OCI-LY1 (cell line): ENCODE measurements at regions not wholly inside any gene's neighbourhood (a gene's known extent, or its start where the extent isn't known, plus 50 kb on each side); places are given as distances from the start of the nearest gene placed in this dataset.

Source experiments
- H2AFZ ChIP-seq: fragments of 200-600 bp; sonication (generic), shearing (Covaris generic); 2 replicates; pipeline ENCODE4 v1.6.0; 2014; ENCODE audit warnings: antibody characterized with exemption, mild to moderate bottlenecking, low read length
- H3F3A ChIP-seq: fragments of 200-600 bp; sonication (generic), shearing (Covaris generic); 2 replicates; pipeline ENCODE4 v1.6.0; 2014; ENCODE audit warnings: mild to moderate bottlenecking, antibody characterized with exemption, low read length, moderate library complexity; ENCODE audit not compliant: insufficient read depth
- H3K27ac ChIP-seq: fragments of 200-600 bp; sonication (generic); 2 replicates; pipeline ENCODE4 v1.5.1; 2014; ENCODE audit warnings: low read length, mixed run types, mild to moderate bottlenecking, low read depth; ENCODE audit not compliant: poor library complexity, severe bottlenecking
- H3K27me3 ChIP-seq: fragments of 200-600 bp; sonication (generic); 2 replicates; pipeline ENCODE4 v1.6.0; 2014; ENCODE audit warnings: antibody characterized with exemption, mild to moderate bottlenecking, low read length, moderate library complexity; ENCODE audit not compliant: insufficient read depth
- H3K36me3 ChIP-seq: fragments of 200-600 bp; sonication (generic); 2 replicates; pipeline ENCODE4 v1.6.1; 2014; ENCODE audit warnings: mild to moderate bottlenecking, antibody characterized with exemption, low read length, moderate library complexity, mixed read lengths; ENCODE audit not compliant: insufficient read depth
- H3K4me1 ChIP-seq: fragments of 200-600 bp; sonication (generic); 2 replicates; pipeline ENCODE4 v1.5.1; 2014; ENCODE audit warnings: mild to moderate bottlenecking, low read length, moderate library complexity; ENCODE audit not compliant: insufficient read depth, severe bottlenecking
- H3K4me2 ChIP-seq: fragments of 200-600 bp; sonication (generic), shearing (Covaris generic); 2 replicates; pipeline ENCODE4 v1.6.1; 2014; ENCODE audit warnings: low read length
- H3K4me3 ChIP-seq: fragments of 200-600 bp; sonication (generic); 2 replicates; pipeline ENCODE4 v1.5.1; 2014; ENCODE audit warnings: low read length, low read depth, mild to moderate bottlenecking, mixed read lengths; ENCODE audit not compliant: poor library complexity, severe bottlenecking
- H3K79me2 ChIP-seq: fragments of 200-600 bp; shearing (Covaris generic); 2 replicates; pipeline ENCODE4 v1.6.1; 2016; ENCODE audit warnings: mixed run types, low read length, mixed read lengths; ENCODE audit not compliant: insufficient read depth
- H3K9ac ChIP-seq: fragments of 200-600 bp; sonication (generic), shearing (Covaris generic); 2 replicates; pipeline ENCODE4 v1.6.1; 2014; ENCODE audit warnings: mild to moderate bottlenecking, low read length, mixed read lengths
- H3K9me2 ChIP-seq: fragments of 200-600 bp; sonication (generic), shearing (Covaris generic); 2 replicates; pipeline ENCODE4 v1.6.1; 2014; ENCODE audit warnings: low read depth, mild to moderate bottlenecking, low read length, mixed read lengths
- H3K9me3 ChIP-seq: fragments of 200-600 bp; shearing (Covaris generic); 2 replicates; pipeline ENCODE4 v1.6.1; 2014; ENCODE audit warnings: low read length, mixed read lengths
- H4K20me1 ChIP-seq: fragments of 200-600 bp; sonication (generic), shearing (Covaris generic); 2 replicates; pipeline ENCODE4 v1.6.0; 2016; ENCODE audit warnings: mild to moderate bottlenecking, low read length; ENCODE audit not compliant: insufficient read depth
- CTCF ChIP-seq: fragments of 200-600 bp; sonication (generic), shearing (Covaris generic); IDR thresholded peaks from 2 replicates; pipeline ENCODE4 v1.5.1; 2017; ENCODE audit warnings: mild to moderate bottlenecking, antibody characterized with exemption, low read length, moderate library complexity, mixed read lengths
- EZH2 ChIP-seq: fragments of 200-600 bp; sonication (generic), shearing (Covaris generic); IDR thresholded peaks from 2 replicates; pipeline ENCODE4 v1.8.0; 2017; ENCODE audit warnings: borderline replicate concordance, mixed run types, mild to moderate bottlenecking, antibody characterized with exemption, low read length, moderate library complexity, mixed read lengths

- no peaks in the 10 kb centered on the region for H3K9me2 ChIP-seq
- no peak overlapping the region for H2AFZ ChIP-seq
- TF ChIP-seq CTCF = no peak
- no peak for TF ChIP-seq EZH2
- no peak overlapping the region for H3K27ac ChIP-seq
- no peaks in the 10 kb centered on the region for H3K27me3 ChIP-seq
- no peaks in the 10 kb centered on the region for H3K79me2 ChIP-seq
- H4K20me1 ChIP-seq = no peaks in the 10 kb centered on the region
- no peaks in the 10 kb centered on the region for H3K9me3 ChIP-seq
- H3K4me1 ChIP-seq = no peaks in the 10 kb centered on the region
- H3K9ac ChIP-seq = no peak overlapping the region
- no peaks in the 10 kb centered on the region for H3K36me3 ChIP-seq
- no peak overlapping the region for H3K4me2 ChIP-seq
- no peaks in the 10 kb centered on the region for H3F3A ChIP-seq
- no peak overlapping the region for H3K4me3 ChIP-seq
Measured at GRCh38 chr11:33557201-33557600, 143.4 kb downstream of the C11orf91 start.

GRCh38 chr11:33554219-33554618 lies 146.4 kb downstream of the C11orf91 start:
- Histone ChIP-seq H3K4me2 (no peak overlapping the region), H2AFZ (no peak overlapping the region), H3K9ac (no peak overlapping the region), H3K36me3 (no peaks in the 10 kb centered on the region), H3K27me3 (no peaks in the 10 kb centered on the region), H3K4me1 (no peaks in the 10 kb centered on the region), H3K79me2 (no peaks in the 10 kb centered on the region), H3K27ac (no peak overlapping the region), H3K4me3 (no peak overlapping the region), H4K20me1 (no peaks in the 10 kb centered on the region), H3K9me3 (no peaks in the 10 kb centered on the region), H3F3A (no peaks in the 10 kb centered on the region), H3K9me2 (no peaks in the 10 kb centered on the region)
- no peak for TF ChIP-seq CTCF
- no peak for TF ChIP-seq EZH2

GRCh38 chr11:33553486-33553885 lies 147.1 kb downstream of the C11orf91 start:
- H3K27me3 ChIP-seq = no peaks in the 10 kb centered on the region
- H3K9me2 ChIP-seq = no peaks in the 10 kb centered on the region
- H2AFZ ChIP-seq = no peak overlapping the region
- H3K36me3 ChIP-seq = no peaks in the 10 kb centered on the region
- H3K27ac ChIP-seq = no peak overlapping the region
- no peaks in the 10 kb centered on the region for H3K79me2 ChIP-seq
- no peaks in the 10 kb centered on the region for H3K4me1 ChIP-seq
- H3K4me3 ChIP-seq = no peak overlapping the region
- H3F3A ChIP-seq = no peaks in the 10 kb centered on the region
- H3K9ac ChIP-seq = no peak overlapping the region
- no peak overlapping the region for H3K4me2 ChIP-seq
- H4K20me1 ChIP-seq = no peaks in the 10 kb centered on the region
- no peaks in the 10 kb centered on the region for H3K9me3 ChIP-seq
- no peak for TF ChIP-seq CTCF
- no peak for TF ChIP-seq EZH2
